HCT116 (cell line): ENCODE measurements at regions not wholly inside any gene's neighbourhood (a gene's known extent, or its start where the extent isn't known, plus 50 kb on each side); places are given as distances from the start of the nearest gene placed in this dataset.

Source experiments
- ATAC-seq: fragments of 200-7000 bp; cut with Tn5 transposase; 2 replicates; pipeline ENCODE4 v1.9.1; 2020; ENCODE audit warnings: mild to moderate bottlenecking, moderate library complexity
- BruUV-seq: library from RNA; stranded (reverse); fragments of 400-500 nt; replicated peaks from 2 replicates; lab custom pipeline; 2021; lab: Mats Ljungman, UMichigan
- CTCF ChIA-PET: fragments of 300-600 bp; sonication (Branson Sonifier 250); formaldehyde crosslinking; loops from one replicate; lab custom pipeline; 2021; ENCODE audit warnings: antibody characterized with exemption; lab: Charles Lee
- POLR2A ChIA-PET: fragments of 300-600, 350-600 bp; sonication (Branson Sonifier 250); formaldehyde crosslinking; loops from one replicate; lab custom pipeline; 2021; ENCODE audit warnings: antibody characterized with exemption; lab: Charles Lee
- RAD21 ChIA-PET, 2 experiments: fragments of 300-600 bp; sonication (Branson Sonifier 250); formaldehyde crosslinking; loops; one replicate each; lab custom pipeline; 2023; ENCODE audit warnings: low total read pairs in 2 of 2; ENCODE audit not compliant: uncharacterized antibody in 2 of 2, unreplicated experiment in 2 of 2, low non-redundant PET in 1 of 2; lab: Charles Lee
- DNase-seq: peaks from one replicate; pipeline ENCODE4 v3.0.0-alpha.2; 2010; ENCODE audit warnings: low read depth, low spot score
- H2AFZ ChIP-seq: fragments of 200-600 bp; shearing (Covaris generic), sonication (generic); 2 replicates; pipeline ENCODE4 v1.6.1; 2017; ENCODE audit warnings: low read depth, mixed run types, mixed read lengths, antibody characterized with exemption, low read length; ENCODE audit not compliant: poor library complexity, severe bottlenecking
- H3K27ac ChIP-seq: 2 replicates; pipeline ENCODE4 v1.5.1; 2012; ENCODE audit warnings: low read depth, low read length
- H3K27me3 ChIP-seq: fragments of 200-600 bp; sonication (generic); 2 replicates; pipeline ENCODE4 v1.6.1; 2016; ENCODE audit warnings: mixed run types, low read length, mixed read lengths; ENCODE audit not compliant: insufficient read depth
- H3K36me3 ChIP-seq, 2 experiments: fragments of 200-500 bp in 1 of 2; fragments of 200-600 bp in 1 of 2; sonication (Bioruptor generic) in 1 of 2; sonication (generic) in 1 of 2; 2 replicates each; pipeline versions ENCODE4 v1.5.1 to v1.6.1; 2014 to 2016; ENCODE audit warnings: low read length in 2 of 2, inconsistent platforms in 1 of 2, mixed read lengths in 1 of 2, mixed run types in 1 of 2; ENCODE audit not compliant: insufficient read depth in 2 of 2, control insufficient read depth in 1 of 2
- H3K4me1 ChIP-seq, 2 experiments: fragments of 200-600 bp in 1 of 2; sonication (generic) in 1 of 2; 2 replicates each; pipeline versions ENCODE4 v1.5.1 to v1.6.1; 2012 to 2017; ENCODE audit warnings: low read length in 2 of 2, inconsistent platforms in 1 of 2, mild to moderate bottlenecking in 1 of 2, mixed read lengths in 1 of 2, mixed run types in 1 of 2, moderate library complexity in 1 of 2; ENCODE audit not compliant: insufficient read depth in 2 of 2, control insufficient read depth in 1 of 2
- H3K4me2 ChIP-seq: fragments of 200-600 bp; sonication (generic); 2 replicates; pipeline ENCODE4 v1.6.1; 2017; ENCODE audit warnings: mixed run types, low read length, mixed read lengths
- H3K4me3 ChIP-seq, 2 experiments: fragments of 200-600 bp in 1 of 2; sonication (generic) in 1 of 2; replicated peaks in 1 of 2; 2 replicates each; pipeline ENCODE4 v1.5.1; 2011 to 2016; ENCODE audit warnings: low read length in 2 of 2, control low read depth in 1 of 2, low read depth in 1 of 2, mild to moderate bottlenecking in 1 of 2, mixed read lengths in 1 of 2, mixed run types in 1 of 2
- H3K79me2 ChIP-seq: fragments of 200-600 bp; sonication (generic); 2 replicates; pipeline ENCODE4 v1.6.1; 2017; ENCODE audit warnings: mild to moderate bottlenecking, mixed run types, low read length, moderate library complexity, mixed read lengths; ENCODE audit not compliant: insufficient read depth
- H3K9ac ChIP-seq: fragments of 200-600 bp; sonication (generic); 2 replicates; pipeline ENCODE4 v1.6.1; 2016; ENCODE audit warnings: low read length, mixed read lengths
- H3K9me2 ChIP-seq: fragments of 200-600 bp; sonication (generic), shearing (Covaris generic); 2 replicates; pipeline ENCODE4 v1.6.1; 2017; ENCODE audit warnings: mixed run types, mild to moderate bottlenecking, moderate library complexity; ENCODE audit not compliant: insufficient read depth
- H3K9me3 ChIP-seq, 2 experiments: fragments of 200-500 bp in 1 of 2; fragments of 200-600 bp in 1 of 2; sonication (Bioruptor generic) in 1 of 2; sonication (generic) in 1 of 2; 2 replicates each; pipeline ENCODE4 v1.6.1; 2014 to 2017; ENCODE audit warnings: low read length in 2 of 2, mixed read lengths in 2 of 2, inconsistent platforms in 1 of 2, low read depth in 1 of 2, mild to moderate bottlenecking in 1 of 2, mixed run types in 1 of 2, moderate library complexity in 1 of 2; ENCODE audit not compliant: control insufficient read depth in 1 of 2, insufficient read depth in 1 of 2
- H4K20me1 ChIP-seq: fragments of 200-600 bp; sonication (generic), shearing (Covaris generic); 2 replicates; pipeline ENCODE4 v1.6.1; 2017; ENCODE audit warnings: mixed run types, mild to moderate bottlenecking, moderate library complexity; ENCODE audit not compliant: insufficient read depth
- CBX3 ChIP-seq: IDR thresholded peaks from 2 replicates; pipeline ENCODE4 v1.6.1; 2012; ENCODE audit warnings: low read depth
- CEBPB ChIP-seq: IDR thresholded peaks from 2 replicates; pipeline ENCODE4 v1.6.1; 2012; ENCODE audit warnings: low read depth
- EZH2phosphoT487 ChIP-seq: fragments of 200-600 bp; IDR thresholded peaks from 2 replicates; pipeline ENCODE4 v1.6.1; 2018; ENCODE audit warnings: antibody characterized with exemption, borderline replicate concordance
- JUND ChIP-seq: IDR thresholded peaks from 2 replicates; pipeline ENCODE4 v1.6.1; 2012
- POLR2A ChIP-seq: IDR thresholded peaks from 2 replicates; pipeline ENCODE4 v1.7.0; 2011; ENCODE audit warnings: borderline replicate concordance; ENCODE audit not compliant: insufficient read depth, insufficient read length; ENCODE audit errors: extremely low read depth
- POLR2AphosphoS5 ChIP-seq: IDR thresholded peaks from 2 replicates; pipeline ENCODE4 v1.6.1; 2011; ENCODE audit warnings: mild to moderate bottlenecking, low read depth, low read length, moderate library complexity
- SIN3A ChIP-seq: IDR thresholded peaks from 2 replicates; pipeline ENCODE4 v1.6.1; 2012; ENCODE audit warnings: low read depth
- SRF ChIP-seq: IDR thresholded peaks from 2 replicates; pipeline ENCODE4 v1.6.1; 2012; ENCODE audit warnings: low read depth
- TCF7L2 ChIP-seq: IDR thresholded peaks from 2 replicates; pipeline ENCODE4 v1.7.0; 2011; ENCODE audit warnings: borderline replicate concordance, inconsistent platforms; ENCODE audit not compliant: insufficient read depth, insufficient read length; ENCODE audit errors: extremely low read depth
- ZFX ChIP-seq: fragments of 450-650 bp; IDR thresholded peaks from 2 replicates; pipeline ENCODE4 v1.6.1; 2017
- intact Hi-C: fragments of 100-400 bp; cut with micrococcal nuclease; formaldehyde crosslinking; loops from 2 replicates; pipeline ENCODE4 v1.10.0; 2022
- TF ChIP-seq, protein P1 (sequence below): IDR thresholded peaks from 2 replicates; pipeline ENCODE4 v1.6.1; 2012
- TF ChIP-seq, protein P2 (sequence below), 3 experiments: fragments of 200-600 bp in 1 of 3; sonication (generic) in 1 of 3; IDR thresholded peaks in 2 of 3; conservative IDR thresholded peaks in 1 of 3; 2 replicates each; pipeline ENCODE4 v1.5.1; 2012 to 2017; ENCODE audit warnings: low read depth in 2 of 3, low read length in 2 of 3, antibody characterized with exemption in 1 of 3, borderline replicate concordance in 1 of 3, control low read depth in 1 of 3, mild to moderate bottlenecking in 1 of 3, mixed read lengths in 1 of 3, mixed run types in 1 of 3, moderate library complexity in 1 of 3; ENCODE audit not compliant: insufficient read depth in 1 of 3
- TF ChIP-seq, protein P3 (sequence below): IDR thresholded peaks from 2 replicates; pipeline ENCODE4 v1.6.1; 2012

GRCh38 chr16:85208643-85209520 is 96.6 kb upstream of the CIBAR2 start:
- Histone ChIP-seq H3K9ac (no peak overlapping the region), H3K4me3 (no peak overlapping the region), H3K4me2 (no peak overlapping the region), H3K27me3 (no peaks in the 10 kb centered on the region), H4K20me1 (no peaks in the 10 kb centered on the region; the same call in 1 of the 2 replicates), H3K4me1 (peaks cover 13 to 60% of the 10 kb centered on the region in 2 experiments; a peak in 3 of 4 replicates), H2AFZ (no peak overlapping the region), H3K27ac (no peak overlapping the region), H3K9me2 (no peaks in the 10 kb centered on the region), H3K9me3 (no peaks in the 10 kb centered on the region), H3K36me3 (no peaks in the 10 kb centered on the region), H3K79me2 (peaks cover 4% of the 10 kb centered on the region; the same call in 1 of the 2 replicates)
- no peak for ATAC-seq
- TF ChIP-seq POLR2A (no peak), CBX3 (no peak), ZFX (no peak), POLR2AphosphoS5 (no peak), EZH2phosphoT487 (no peak), JUND (no peak)
- no TSS peak for BruUV-seq
- intact Hi-C loops, result no loop called here
- no peak for DNase-seq
- ChIA-PET POLR2A (no interaction called here), CTCF (no interaction called here), RAD21 (no interaction called here)

GRCh38 chr16:85209526-85210121 is 97.4 kb upstream of the CIBAR2 start:
- POLR2A ChIA-PET, result no interaction called here
- H4K20me1 ChIP-seq, result no peaks in the 10 kb centered on the region; the same call in 1 of the 2 replicates
- intact Hi-C loops, result no loop called here
- TF ChIP-seq SIN3A (no peak), SRF (no peak), CEBPB (no peak), TCF7L2 (no peak)
- TF ChIP-seq, protein P1, sequence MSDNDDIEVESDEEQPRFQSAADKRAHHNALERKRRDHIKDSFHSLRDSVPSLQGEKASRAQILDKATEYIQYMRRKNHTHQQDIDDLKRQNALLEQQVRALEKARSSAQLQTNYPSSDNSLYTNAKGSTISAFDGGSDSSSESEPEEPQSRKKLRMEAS, result no peak
- TF ChIP-seq, protein P2, sequence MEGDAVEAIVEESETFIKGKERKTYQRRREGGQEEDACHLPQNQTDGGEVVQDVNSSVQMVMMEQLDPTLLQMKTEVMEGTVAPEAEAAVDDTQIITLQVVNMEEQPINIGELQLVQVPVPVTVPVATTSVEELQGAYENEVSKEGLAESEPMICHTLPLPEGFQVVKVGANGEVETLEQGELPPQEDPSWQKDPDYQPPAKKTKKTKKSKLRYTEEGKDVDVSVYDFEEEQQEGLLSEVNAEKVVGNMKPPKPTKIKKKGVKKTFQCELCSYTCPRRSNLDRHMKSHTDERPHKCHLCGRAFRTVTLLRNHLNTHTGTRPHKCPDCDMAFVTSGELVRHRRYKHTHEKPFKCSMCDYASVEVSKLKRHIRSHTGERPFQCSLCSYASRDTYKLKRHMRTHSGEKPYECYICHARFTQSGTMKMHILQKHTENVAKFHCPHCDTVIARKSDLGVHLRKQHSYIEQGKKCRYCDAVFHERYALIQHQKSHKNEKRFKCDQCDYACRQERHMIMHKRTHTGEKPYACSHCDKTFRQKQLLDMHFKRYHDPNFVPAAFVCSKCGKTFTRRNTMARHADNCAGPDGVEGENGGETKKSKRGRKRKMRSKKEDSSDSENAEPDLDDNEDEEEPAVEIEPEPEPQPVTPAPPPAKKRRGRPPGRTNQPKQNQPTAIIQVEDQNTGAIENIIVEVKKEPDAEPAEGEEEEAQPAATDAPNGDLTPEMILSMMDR (IDR thresholded peaks at IDR 0.05 in 2 of 3, conservative IDR thresholded peaks at IDR 0.05 in 1 of 3; ENCODE audit: borderline replicate concordance in 1 of 3, insufficient read depth in 1 of 3, low read depth in 2 of 3, low read length in 2 of 3), result peak in 2 of 3 experiments; percentile 27 to 36; a peak in 1 of 6 replicates
- TF ChIP-seq, protein P3, sequence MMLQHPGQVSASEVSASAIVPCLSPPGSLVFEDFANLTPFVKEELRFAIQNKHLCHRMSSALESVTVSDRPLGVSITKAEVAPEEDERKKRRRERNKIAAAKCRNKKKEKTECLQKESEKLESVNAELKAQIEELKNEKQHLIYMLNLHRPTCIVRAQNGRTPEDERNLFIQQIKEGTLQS, result no peak
- no peak overlapping the region for H3K4me3 ChIP-seq
- BruUV-seq, result no TSS peak
- H3K27me3 ChIP-seq, result no peaks in the 10 kb centered on the region
- H3K27ac ChIP-seq, result no peak overlapping the region
- no peaks in the 10 kb centered on the region for H3K9me2 ChIP-seq
- no peaks in the 10 kb centered on the region for H3K9me3 ChIP-seq
- H3K36me3 ChIP-seq, result no peaks in the 10 kb centered on the region
- peak; percentile 23; the same call in 1 of the 2 replicates for ATAC-seq
- CTCF ChIA-PET, result no interaction called here
- no peak overlapping the region for H2AFZ ChIP-seq
- RAD21 ChIA-PET, result no interaction called here
- H3K79me2 ChIP-seq, result peaks cover 4% of the 10 kb centered on the region; the same call in 1 of the 2 replicates
- peak overlapping the region; percentile 22; the same call in 1 of the 2 replicates for H3K4me2 ChIP-seq
- DNase-seq, result no peak
- peaks cover 13 to 53% of the 10 kb centered on the region in 2 experiments; a peak in 3 of 4 replicates for H3K4me1 ChIP-seq
- H3K9ac ChIP-seq, result no peak overlapping the region
